Adrenal gland (tissue), 5 donors: ENCODE measurements at regions not wholly inside any gene's neighbourhood (a gene's known extent, or its start where the extent isn't known, plus 50 kb on each side); places are given as distances from the start of the nearest gene placed in this dataset.

Experiments
- CTCF ChIP-seq, 6 experiments: fragments of 450-650 bp in 4 of 6; fragments of 200-600 bp in 2 of 6; sonication (generic) in 1 of 6; IDR thresholded peaks; 1 replicate in 5 of 6; 2 replicates in 1 of 6; pipeline versions ENCODE4 v1.5.1 to v1.8.0; 2016 to 2021; ENCODE audit warnings: antibody characterized with exemption in 6 of 6, mild to moderate bottlenecking in 2 of 6, moderate library complexity in 1 of 6
- POLR2A ChIP-seq, 2 donors: fragments of 450-650 bp; IDR thresholded peaks; one replicate each; pipeline ENCODE4 v1.6.1; 2017; ENCODE audit warnings: antibody characterized with exemption in 2 of 2, mild to moderate bottlenecking in 2 of 2, moderate library complexity in 1 of 2
- donor health status: DM: no; HTN: no; CAD: no.

DNA sequence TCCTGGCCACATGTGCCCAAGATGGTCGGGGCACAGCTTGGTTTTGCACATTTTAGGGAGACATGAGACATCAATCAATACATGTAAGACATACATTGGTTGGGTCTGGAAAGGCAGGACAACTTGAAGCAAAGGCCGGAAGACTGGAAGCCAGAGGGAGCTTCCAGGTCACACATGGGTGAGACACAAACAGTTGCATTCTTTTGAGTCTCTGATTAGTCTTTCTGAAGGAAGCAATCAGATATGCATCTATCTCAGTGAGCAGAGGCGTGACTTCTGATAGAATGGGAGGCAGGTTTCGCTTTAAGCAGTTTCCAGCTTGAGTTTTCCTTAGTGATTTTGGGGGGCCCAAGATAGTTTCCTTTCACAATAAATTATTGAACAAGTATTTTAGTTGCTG, 172.5 kb downstream of the RASEF start:
- TF ChIP-seq POLR2A (IDR thresholded peaks at IDR 0.05): no peak
- no peak for TF ChIP-seq CTCF (IDR thresholded peaks at IDR 0.05)
